ENCODE measurements at regions not wholly inside any gene's neighbourhood (a gene's known extent, or its start where the extent isn't known, plus 50 kb on each side); places are given as distances from the start of the nearest gene placed in this dataset.

GRCh38 chr14:101019541-101019940 lies 116.0 kb upstream of the RTL1 start:
- no peaks in the 10 kb centered on the region for H3K4me1 ChIP-seq (ENCODE audit: control insufficient read depth, insufficient read depth, low read length)
- H3K27me3 Mint-ChIP-seq (ENCODE audit: low read depth in 2 of 2), result peaks cover 0 to 9% of the 10 kb centered on the region in 2 donors
- no peak overlapping the region for H3K4me3 Mint-ChIP-seq
- no peak for TF ChIP-seq CTCF (IDR thresholded peaks at IDR 0.05)
- no peaks in the 10 kb centered on the region for H3K4me1 Mint-ChIP-seq
- H3K27ac Mint-ChIP-seq, result no peak overlapping the region
- no peak for DNase-seq
- intact Hi-C loops (cut with micrococcal nuclease), result no loop called here
- no peak overlapping the region for H3K27ac ChIP-seq (ENCODE audit: low read length)
- H3K9me3 Mint-ChIP-seq, result peaks cover 0 to 7% of the 10 kb centered on the region in 2 donors
- ATAC-seq, result peak in 1 of 3 donors; percentile 19
- no peaks in the 10 kb centered on the region for H3K9me3 ChIP-seq (ENCODE audit: control insufficient read depth, insufficient read depth, low read length)
- H3K4me3 ChIP-seq (ENCODE audit: low read length), result no peak overlapping the region
- no peaks in the 10 kb centered on the region for H3K27me3 ChIP-seq (ENCODE audit: control insufficient read depth, insufficient read depth, low read length)
- no peaks in the 10 kb centered on the region for H3K36me3 ChIP-seq (ENCODE audit: control insufficient read depth, insufficient read depth, low read length)
- 98% methylated on average over 2 of the region's 2 CpGs for WGBS (ENCODE audit: insufficient coverage)
- no peaks in the 10 kb centered on the region for H3K36me3 Mint-ChIP-seq

DNA sequence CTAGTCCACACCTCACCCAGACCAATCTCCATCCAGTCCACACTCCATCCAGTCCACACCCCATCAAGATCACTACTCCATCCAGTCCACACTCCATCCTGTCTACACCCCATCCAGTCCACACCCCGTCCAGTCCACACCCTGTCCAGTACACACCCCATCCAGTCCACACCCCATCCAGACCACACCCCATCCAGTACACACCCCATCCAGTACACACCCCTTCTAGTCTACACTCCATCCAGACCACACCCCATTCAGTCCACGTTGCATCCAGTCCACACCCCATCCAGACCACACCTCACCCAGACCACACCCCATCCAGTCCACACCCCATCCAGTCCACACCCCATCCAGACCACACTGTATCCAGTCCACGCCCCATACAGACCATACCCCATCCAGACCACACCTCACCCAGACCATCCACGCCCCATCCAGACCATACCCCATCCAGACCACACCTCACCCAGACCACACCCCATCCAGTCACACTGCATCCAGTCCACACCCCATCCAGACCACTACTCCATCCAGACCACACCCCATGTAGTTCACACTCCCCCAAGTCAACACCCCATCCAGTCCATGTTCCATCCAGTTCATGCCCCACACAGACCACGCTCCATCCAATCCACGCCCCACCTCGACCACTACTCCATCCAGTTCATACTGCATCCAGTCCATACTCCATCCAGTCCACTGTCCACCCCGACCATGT lies 116.6 kb upstream of the RTL1 start:
- ATAC-seq, result peak in 1 of 3 donors; percentile 41
- 88% methylated on average over 8 of the region's 8 CpGs for WGBS (ENCODE audit: insufficient coverage)
- Histone ChIP-seq H3K27ac (ENCODE audit: low read length) (no peak overlapping the region), H3K9me3 (ENCODE audit: control insufficient read depth, insufficient read depth, low read length) (no peaks in the 10 kb centered on the region), H3K4me3 (ENCODE audit: low read length) (no peak overlapping the region), H3K27me3 (ENCODE audit: control insufficient read depth, insufficient read depth, low read length) (no peaks in the 10 kb centered on the region), H3K4me1 (ENCODE audit: control insufficient read depth, insufficient read depth, low read length) (no peaks in the 10 kb centered on the region), H3K36me3 (ENCODE audit: control insufficient read depth, insufficient read depth, low read length) (no peaks in the 10 kb centered on the region)
- no peak overlapping the region for H3K27ac Mint-ChIP-seq
- H3K27me3 Mint-ChIP-seq (ENCODE audit: low read depth in 2 of 2), result peaks cover 0 to 9% of the 10 kb centered on the region in 2 donors
- DNase-seq, result no peak
- H3K36me3 Mint-ChIP-seq, result no peaks in the 10 kb centered on the region
- intact Hi-C loops (cut with micrococcal nuclease), result no loop called here
- H3K4me3 Mint-ChIP-seq, result no peak overlapping the region
- H3K4me1 Mint-ChIP-seq, result no peaks in the 10 kb centered on the region
- no peak for TF ChIP-seq CTCF (IDR thresholded peaks at IDR 0.05)
- H3K9me3 Mint-ChIP-seq, result peaks cover 0 to 7% of the 10 kb centered on the region in 2 donors

DNA sequence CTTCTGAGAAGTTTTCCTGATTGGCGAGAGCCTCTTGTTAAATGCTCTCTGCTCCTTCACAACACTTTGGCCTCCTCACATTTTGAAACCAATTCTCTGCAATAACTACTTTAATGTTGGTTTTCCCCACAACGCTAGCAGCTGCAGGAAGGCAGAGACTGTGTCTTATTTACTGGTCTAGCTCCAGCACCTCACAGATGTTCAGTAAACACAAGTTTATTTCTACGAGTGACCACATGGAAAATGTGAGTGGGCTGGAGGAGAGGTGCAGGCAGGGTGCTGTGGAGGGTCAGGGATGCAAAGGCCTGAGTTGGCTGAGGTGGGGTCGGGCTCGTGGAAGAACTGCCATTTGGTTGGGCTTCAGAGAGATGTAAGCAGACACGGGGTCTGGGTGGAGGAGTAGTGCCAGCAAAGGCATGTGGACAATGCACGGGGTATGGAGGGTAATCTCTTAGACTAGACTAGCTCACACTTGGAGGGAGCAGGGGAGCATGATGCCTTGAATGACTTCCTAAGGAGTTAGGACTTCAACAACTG lies 117.4 kb upstream of the RTL1 start:
- Histone ChIP-seq H3K27ac (ENCODE audit: low read length) (no peak overlapping the region), H3K4me3 (ENCODE audit: low read length) (no peak overlapping the region), H3K36me3 (ENCODE audit: control insufficient read depth, insufficient read depth, low read length) (no peaks in the 10 kb centered on the region), H3K4me1 (ENCODE audit: control insufficient read depth, insufficient read depth, low read length) (no peaks in the 10 kb centered on the region), H3K27me3 (ENCODE audit: control insufficient read depth, insufficient read depth, low read length) (no peaks in the 10 kb centered on the region), H3K9me3 (ENCODE audit: control insufficient read depth, insufficient read depth, low read length) (no peaks in the 10 kb centered on the region)
- Mint-ChIP-seq H3K9me3 (peaks cover 0 to 7% of the 10 kb centered on the region in 2 donors), H3K36me3 (no peaks in the 10 kb centered on the region), H3K4me3 (no peak overlapping the region), H3K4me1 (no peaks in the 10 kb centered on the region), H3K27me3 (ENCODE audit: low read depth in 2 of 2) (peaks cover 0 to 9% of the 10 kb centered on the region in 2 donors), H3K27ac (no peak overlapping the region)
- TF ChIP-seq CTCF (IDR thresholded peaks at IDR 0.05), result no peak
- intact Hi-C loops (cut with micrococcal nuclease), result no loop called here
- ATAC-seq, result no peak
- 90% methylated on average over 7 of the region's 7 CpGs for WGBS (ENCODE audit: insufficient coverage)
- peak in 1 of 2 donors; percentile 9 for DNase-seq
